GM12892 (cell line): ENCODE measurements at regions not wholly inside any gene's neighbourhood (a gene's known extent, or its start where the extent isn't known, plus 50 kb on each side); places are given as distances from the start of the nearest gene placed in this dataset.

Experiments
- POLR2A ChIP-seq: IDR thresholded peaks from 2 replicates; pipeline ENCODE4 v1.6.1; 2011; ENCODE audit warnings: low read depth, low read length, control low read depth
- POLR2AphosphoS5 ChIP-seq: IDR thresholded peaks from 2 replicates; pipeline ENCODE4 v1.6.1; 2011; ENCODE audit warnings: low read depth, low read length, control low read depth
- TAF1 ChIP-seq: IDR thresholded peaks from 2 replicates; pipeline ENCODE4 v1.6.1; 2011; ENCODE audit warnings: low read depth, mild to moderate bottlenecking, control low read depth, low read length, borderline replicate concordance

GRCh38 chr13:67395577-67395976 lies 165.4 kb upstream of the PCDH9 start:
- TF ChIP-seq POLR2AphosphoS5 = no peak
- TF ChIP-seq POLR2A = no peak
- TF ChIP-seq TAF1 = no peak
